K562 (cell line): ENCODE measurements at regions not wholly inside any gene's neighbourhood (a gene's known extent, or its start where the extent isn't known, plus 50 kb on each side); places are given as distances from the start of the nearest gene placed in this dataset.

Source experiments
- ATAC-seq: fragments of 200-7000 bp; cut with Tn5 transposase; 3 replicates; pipeline ENCODE4 v1.9.1; 2020; ENCODE audit warnings: moderate library complexity
- BruUV-seq: library from RNA; stranded (reverse); fragments of 400-500 nt; replicated peaks from 2 replicates; lab custom pipeline; 2021; lab: Mats Ljungman, UMichigan
- CTCF ChIA-PET: fragments of 300-600 bp; formaldehyde crosslinking; extraction: SDS; loops from one replicate; lab custom pipeline; 2021; ENCODE audit warnings: low intra/inter-chr PET ratio; lab: Yijun Ruan, JAX
- POLR2A ChIA-PET: fragments of 300-600, 350-650 bp; sonication (Branson Sonifier 250); formaldehyde crosslinking; extraction: SDS; loops from one replicate; lab custom pipeline; 2021; ENCODE audit warnings: antibody characterized with exemption, inconsistent platforms; lab: Yijun Ruan, JAX
- DNase-seq, 4 experiments: peaks; one replicate each; pipeline versions ENCODE4 v3.0.0 to v3.0.0-alpha.2; 2011 to 2018; ENCODE audit warnings: low spot score in 3 of 4, mixed read lengths in 3 of 4; ENCODE audit errors: extremely low read depth in 1 of 4
- FAIRE-seq: peaks from 2 replicates; lab custom pipeline; 2011; peaks lifted over from hg19 to GRCh38; lab: Jason Lieb, UNC
- H2AFZ ChIP-seq: 2 replicates; pipeline ENCODE4 v1.6.0; 2011; ENCODE audit warnings: low read depth, low read length, control low read depth, inconsistent platforms
- H3K27ac ChIP-seq: fragments of 200-600 bp; 3 replicates; pipeline ENCODE4 v1.8.0; 2011; ENCODE audit warnings: low read depth, mild to moderate bottlenecking, control low read depth, inconsistent platforms, low read length, moderate library complexity, mixed read lengths; ENCODE audit errors: extremely low read depth
- H3K27me3 ChIP-seq, 2 experiments: fragments of 300-600 bp in 1 of 2; 2 replicates in 1 of 2; 3 replicates in 1 of 2; pipeline versions ENCODE4 v1.6.0 to v1.8.0; 2011; ENCODE audit warnings: inconsistent platforms in 2 of 2, low read length in 2 of 2, mild to moderate bottlenecking in 1 of 2, mixed read lengths in 1 of 2, moderate library complexity in 1 of 2; ENCODE audit not compliant: control insufficient read depth in 2 of 2, insufficient read depth in 2 of 2
- H3K36me3 ChIP-seq: fragments of 300-600 bp; 3 replicates; pipeline ENCODE4 v1.8.0; 2011; ENCODE audit warnings: mild to moderate bottlenecking, low read length, inconsistent platforms; ENCODE audit not compliant: control insufficient read depth, insufficient read depth
- H3K4me1 ChIP-seq, 2 experiments: fragments of 200-600 bp in 1 of 2; replicated peaks in 1 of 2; 2 replicates in 1 of 2; 3 replicates in 1 of 2; pipeline versions ENCODE4 v1.5.1 to v1.8.0; 2011; ENCODE audit warnings: inconsistent platforms in 2 of 2, low read length in 2 of 2, mild to moderate bottlenecking in 1 of 2, mixed read lengths in 1 of 2, moderate library complexity in 1 of 2; ENCODE audit not compliant: control insufficient read depth in 2 of 2, insufficient read depth in 2 of 2
- H3K4me2 ChIP-seq: 2 replicates; pipeline ENCODE4 v1.6.1; 2011; ENCODE audit warnings: low read length, control low read depth, inconsistent platforms, mixed read lengths; ENCODE audit not compliant: insufficient read depth
- H3K4me3 ChIP-seq: fragments of 200-600 bp; sonication (generic), shearing (Covaris generic); 2 replicates; pipeline ENCODE4 v1.5.1; 2016; ENCODE audit warnings: control low read depth, inconsistent platforms
- H3K79me2 ChIP-seq: fragments of 200-600 bp; 3 replicates; pipeline ENCODE4 v1.8.0; 2011; ENCODE audit warnings: low read length, inconsistent platforms; ENCODE audit not compliant: control insufficient read depth, insufficient read depth
- H3K9ac ChIP-seq, 2 experiments: 2 replicates each; pipeline versions ENCODE4 v1.6.0 to v1.6.1; 2011; ENCODE audit warnings: low read depth in 2 of 2, low read length in 2 of 2, control low read depth in 1 of 2, inconsistent platforms in 1 of 2, mild to moderate bottlenecking in 1 of 2, mixed read lengths in 1 of 2; ENCODE audit not compliant: insufficient read depth in 1 of 2
- H3K9me1 ChIP-seq: one replicate; pipeline ENCODE4 v1.6.0; 2011; ENCODE audit warnings: inconsistent platforms, mild to moderate bottlenecking, low read length, moderate library complexity; ENCODE audit not compliant: control insufficient read depth, insufficient read depth
- H3K9me3 ChIP-seq: replicated peaks from 2 replicates; pipeline ENCODE4 v1.5.1; 2011; ENCODE audit warnings: low read depth, low read length, inconsistent platforms; ENCODE audit not compliant: control insufficient read depth, insufficient read depth
- H4K20me1 ChIP-seq: replicated peaks from 2 replicates; pipeline ENCODE4 v1.6.1; 2011; ENCODE audit warnings: low read length, inconsistent platforms, mixed read lengths; ENCODE audit not compliant: control insufficient read depth, insufficient read depth
- ARID4B ChIP-seq: sonication (generic); formaldehyde crosslinking; IDR thresholded peaks from 2 replicates; pipeline ENCODE4 v1.8.0; 2022; ENCODE audit warnings: mild to moderate bottlenecking, missing genetic modification reagents
- COPS2 ChIP-seq: fragments of 450-650 bp; conservative IDR thresholded peaks from 2 replicates; pipeline ENCODE4 v1.6.1; 2016; ENCODE audit warnings: mild to moderate bottlenecking, moderate library complexity
- CTBP1 ChIP-seq: fragments of 450-650 bp; IDR thresholded peaks from 2 replicates; pipeline ENCODE4 v1.6.1; 2016; ENCODE audit warnings: borderline replicate concordance
- GABPB1 ChIP-seq: sonication (generic); formaldehyde crosslinking; IDR thresholded peaks from 2 replicates; pipeline ENCODE4 v1.8.0; 2022; ENCODE audit warnings: mild to moderate bottlenecking, missing genetic modification reagents
- GTF2E2 ChIP-seq: fragments of 200-800 bp; sonication (Bioruptor generic); IDR thresholded peaks from 2 replicates; pipeline ENCODE4 v1.6.1; 2016; ENCODE audit warnings: missing genetic modification characterization, missing compliant biosample characterization
- GTF3C2 ChIP-seq: IDR thresholded peaks from 3 replicates; pipeline ENCODE4 v1.6.1; 2011; ENCODE audit warnings: borderline replicate concordance, mild to moderate bottlenecking, moderate library complexity; ENCODE audit not compliant: insufficient read length; ENCODE audit errors: extremely low read depth
- KLF1 ChIP-seq: fragments of 450-650 bp; IDR thresholded peaks from 2 replicates; pipeline ENCODE4 v1.6.1; 2016; ENCODE audit warnings: missing genetic modification characterization, missing compliant biosample characterization
- MAZ ChIP-seq, 2 experiments: fragments of 450-650 bp in 1 of 2; sonication (generic) in 1 of 2; formaldehyde crosslinking; IDR thresholded peaks in 1 of 2; conservative IDR thresholded peaks in 1 of 2; 2 replicates each; pipeline versions ENCODE4 v1.4.0 to v1.5.0; 2020; ENCODE audit warnings: mild to moderate bottlenecking in 1 of 2, missing genetic modification reagents in 1 of 2
- MYNN ChIP-seq, 2 experiments: sonication (generic); formaldehyde crosslinking in 1 of 2; IDR thresholded peaks; 2 replicates each; pipeline versions ENCODE4 v1.5.0 to v1.6.1; 2016 to 2020; ENCODE audit warnings: antibody characterized with exemption in 1 of 2, missing genetic modification reagents in 1 of 2
- PPARD ChIP-seq: fragments of 250-450 bp; sonication (Bioruptor Pico); IDR thresholded peaks from 2 replicates; pipeline ENCODE4 v1.8.0; 2022; ENCODE audit warnings: inconsistent platforms, mild to moderate bottlenecking, moderate library complexity
- TBP ChIP-seq: optimal IDR thresholded peaks from 2 replicates; pipeline ENCODE3; 2011; ENCODE audit warnings: low read depth, low read length, improper control_type of control experiment
- ZNF551 ChIP-seq: fragments of 250-450 bp; sonication (Bioruptor Pico); IDR thresholded peaks from 2 replicates; pipeline ENCODE4 v1.5.0; 2021; ENCODE audit warnings: mild to moderate bottlenecking, moderate library complexity
- ZNF584 ChIP-seq: fragments of 200-800 bp; sonication (Bioruptor generic); IDR thresholded peaks from 2 replicates; pipeline ENCODE4 v1.6.1; 2016; ENCODE audit warnings: low read depth, mild to moderate bottlenecking, missing genetic modification characterization, missing compliant biosample characterization
- ZNF586 ChIP-seq: fragments of 450-650 bp; formaldehyde crosslinking; conservative IDR thresholded peaks from 2 replicates; pipeline ENCODE4 v1.4.0; 2020; ENCODE audit warnings: mild to moderate bottlenecking, moderate library complexity
- ZNF717 ChIP-seq: fragments of 250-450 bp; sonication (Bioruptor Pico); IDR thresholded peaks from 2 replicates; pipeline ENCODE4 v1.5.0; 2021
- WGBS: fragments of 100-300 bp; shearing (Covaris generic); methylation state at CpG from one replicate; pipeline ENCODE4 v1.1.6; 2016; ENCODE audit warnings: low coverage, mixed read lengths; ENCODE audit not compliant: insufficient coverage; ENCODE audit errors: missing lambda C conversion rate; 5-methylcytosine and 5-hydroxymethylcytosine counted together
- in situ Hi-C: fragments of 300-500 bp; cut with MboI; formaldehyde crosslinking; loops from 4 replicates; pipeline ENCODE4 v1.15.0; 2018; ENCODE audit warnings: inconsistent platforms, mixed read lengths
- intact Hi-C: fragments of 100-400 bp; cut with micrococcal nuclease; formaldehyde crosslinking; loops from 2 replicates; pipeline ENCODE4 v1.14.2; 2022

GRCh38 chr10:83274088-83274487 is 865.2 kb upstream of the GHITM start:
- intact Hi-C loops (no loop called here), in situ Hi-C loops (no loop called here)
- no peak for DNase-seq
- TF ChIP-seq CTBP1 = no peak
- TF ChIP-seq GTF2E2 (tag) = no peak
- TF ChIP-seq ZNF586 (CRISPR knock-in tag) = no peak
- no peak for TF ChIP-seq MYNN (IDR thresholded peaks at IDR 0.05)
- TF ChIP-seq MYNN (CRISPR knock-in tag; IDR thresholded peaks at IDR 0.05) = no peak
- no peak for TF ChIP-seq GTF3C2
- TF ChIP-seq COPS2 = no peak
- no peak for TF ChIP-seq MAZ (CRISPR knock-in tag; conservative IDR thresholded peaks at IDR 0.05 in 1 of 2, IDR thresholded peaks at IDR 0.05 in 1 of 2)
- TF ChIP-seq PPARD = no peak
- TF ChIP-seq KLF1 = no peak
- no peak for TF ChIP-seq GABPB1
- no peak for TF ChIP-seq ARID4B (CRISPR knock-in tag)
- TF ChIP-seq ZNF551 = no peak
- no peak for TF ChIP-seq TBP
- TF ChIP-seq ZNF584 (CRISPR knock-in tag) = no peak
- TF ChIP-seq ZNF717 (CRISPR knock-in tag) = no peak
- Histone ChIP-seq H4K20me1 (no peaks in the 10 kb centered on the region), H3K9ac (no peak overlapping the region), H3K27ac (no peak overlapping the region), H3K4me1 (no peaks in the 10 kb centered on the region), H2AFZ (no peak overlapping the region), H3K79me2 (no peaks in the 10 kb centered on the region), H3K36me3 (no peaks in the 10 kb centered on the region), H3K9me1 (no peaks in the 10 kb centered on the region), H3K4me3 (no peak overlapping the region), H3K4me2 (no peak overlapping the region), H3K9me3 (no peaks in the 10 kb centered on the region), H3K27me3 (no peaks in the 10 kb centered on the region)
- no TSS peak for BruUV-seq
- CTCF ChIA-PET = no interaction called here
- FAIRE-seq = no peak
- ATAC-seq = no peak
- POLR2A ChIA-PET = no interaction called here
- 0% methylated on average over 1 of the region's 1 CpG for WGBS
